HEK293T (cell line): ENCODE measurements at regions not wholly inside any gene's neighbourhood (a gene's known extent, or its start where the extent isn't known, plus 50 kb on each side); places are given as distances from the start of the nearest gene placed in this dataset.
A peak's percentile ranks its signal among the peaks of the same experiment; 100 is the strongest.

Experiments used
- CTCF ChIA-PET: fragments of 350-600 bp; formaldehyde crosslinking; extraction: SDS; loops from one replicate; lab custom pipeline; 2021; ENCODE audit warnings: antibody characterized with exemption, inconsistent platforms; lab: Yijun Ruan, JAX
- POLR2A ChIA-PET: fragments of 350-600 bp; formaldehyde crosslinking; extraction: SDS; loops from one replicate; lab custom pipeline; 2020; ENCODE audit warnings: antibody characterized with exemption, inconsistent platforms; lab: Yijun Ruan, JAX
- DNase-seq: peaks from one replicate; pipeline ENCODE4 v3.0.0; 2012; ENCODE audit warnings: mixed read lengths; ENCODE audit errors: extremely low spot score
- ARNT ChIP-seq: fragments of 450-650 bp; IDR thresholded peaks from 2 replicates; pipeline ENCODE4 v1.6.1; 2017; ENCODE audit warnings: mild to moderate bottlenecking
- BHLHE40 ChIP-seq: fragments of 450-650 bp; IDR thresholded peaks from 2 replicates; pipeline ENCODE4 v1.6.1; 2016; ENCODE audit warnings: mild to moderate bottlenecking, moderate library complexity, borderline replicate concordance
- CTBP1 ChIP-seq: fragments of 450-650 bp; IDR thresholded peaks from 2 replicates; pipeline ENCODE4 v1.6.1; 2016; ENCODE audit warnings: borderline replicate concordance
- ELF4 ChIP-seq: fragments of 450-650 bp; IDR thresholded peaks from 2 replicates; pipeline ENCODE4 v1.6.1; 2017; ENCODE audit warnings: antibody characterized with exemption
- FOXA1 ChIP-seq: fragments of 450-650 bp; IDR thresholded peaks from 2 replicates; pipeline ENCODE4 v1.6.1; 2016; ENCODE audit warnings: mild to moderate bottlenecking
- FOXK2 ChIP-seq: fragments of 450-650 bp; IDR thresholded peaks from 2 replicates; pipeline ENCODE4 v1.6.1; 2016; ENCODE audit warnings: mild to moderate bottlenecking
- FOXM1 ChIP-seq: fragments of 450-650 bp; IDR thresholded peaks from 2 replicates; pipeline ENCODE4 v1.6.1; 2017; ENCODE audit warnings: mild to moderate bottlenecking, borderline replicate concordance
- HDGF ChIP-seq: fragments of 450-650 bp; IDR thresholded peaks from 2 replicates; pipeline ENCODE4 v1.6.1; 2017; ENCODE audit warnings: antibody characterized with exemption, borderline replicate concordance
- L3MBTL2 ChIP-seq: fragments of 450-650 bp; conservative IDR thresholded peaks from 2 replicates; pipeline ENCODE4 v1.6.1; 2016; ENCODE audit warnings: mild to moderate bottlenecking
- LEF1 ChIP-seq: fragments of 450-650 bp; IDR thresholded peaks from 2 replicates; pipeline ENCODE4 v1.6.1; 2017; ENCODE audit warnings: mild to moderate bottlenecking, borderline replicate concordance
- NFRKB ChIP-seq: fragments of 450-650 bp; IDR thresholded peaks from 2 replicates; pipeline ENCODE4 v1.6.1; 2016; ENCODE audit warnings: mild to moderate bottlenecking, moderate library complexity
- PKNOX1 ChIP-seq: fragments of 450-650 bp; IDR thresholded peaks from 2 replicates; pipeline ENCODE4 v1.6.1; 2016
- SP1 ChIP-seq: fragments of 450-650 bp; IDR thresholded peaks from 2 replicates; pipeline ENCODE4 v1.6.1; 2017
- SUZ12 ChIP-seq: fragments of 450-650 bp; IDR thresholded peaks from 2 replicates; pipeline ENCODE4 v1.6.1; 2016; ENCODE audit warnings: mild to moderate bottlenecking
- TARDBP ChIP-seq: fragments of 450-650 bp; IDR thresholded peaks from 2 replicates; pipeline ENCODE4 v1.6.1; 2016
- ZNF384 ChIP-seq: fragments of 450-650 bp; IDR thresholded peaks from 2 replicates; pipeline ENCODE4 v1.6.1; 2016

- DNase-seq = no peak
- CTCF ChIA-PET = no interaction called here
- POLR2A ChIA-PET = no interaction called here
- TF ChIP-seq CTBP1 (no peak), HDGF (no peak), BHLHE40 (no peak), FOXK2 (no peak), ARNT (no peak), ELF4 (no peak), TARDBP (no peak), LEF1 (no peak), NFRKB (no peak)
Measured at GRCh38 chrX:40506201-40506985, 74.4 kb upstream of the ATP6AP2 start.

- ChIA-PET POLR2A (no interaction called here), CTCF (no interaction called here)
- TF ChIP-seq FOXM1 = no peak
- TF ChIP-seq L3MBTL2 = no peak
- TF ChIP-seq TARDBP = no peak
- TF ChIP-seq ELF4 = no peak
- TF ChIP-seq NFRKB = no peak
- TF ChIP-seq HDGF = no peak
- TF ChIP-seq ZNF384 = no peak
- no peak for TF ChIP-seq LEF1
- TF ChIP-seq BHLHE40 = no peak
- no peak for TF ChIP-seq CTBP1
- TF ChIP-seq FOXA1 = no peak
- DNase-seq = no peak
Measured at GRCh38 chrX:40504801-40505605, 75.8 kb upstream of the ATP6AP2 start.

GRCh38 chrX:40503094-40503493 is 77.7 kb upstream of the ATP6AP2 start:
- TF ChIP-seq PKNOX1 (no peak), NFRKB (no peak), BHLHE40 (no peak), SUZ12 (no peak), SP1 (no peak), TARDBP (no peak), FOXA1 (no peak), L3MBTL2 (no peak), ELF4 (no peak), ZNF384 (no peak), ARNT (no peak), FOXM1 (no peak), FOXK2 (no peak), CTBP1 (no peak), LEF1 (no peak), HDGF (no peak)
- CTCF ChIA-PET = no interaction called here
- POLR2A ChIA-PET = no interaction called here

GRCh38 chrX:40502688-40503087 is 78.1 kb upstream of the ATP6AP2 start:
- no peak for DNase-seq
- POLR2A ChIA-PET = no interaction called here
- TF ChIP-seq SP1 (no peak), LEF1 (no peak), FOXK2 (no peak), BHLHE40 (no peak), PKNOX1 (no peak), TARDBP (no peak), CTBP1 (no peak), ZNF384 (no peak), SUZ12 (no peak), L3MBTL2 (no peak), FOXA1 (no peak), NFRKB (no peak)
- CTCF ChIA-PET = no interaction called here

More at GRCh38 chrX:40503094-40503493, 77.7 kb upstream of the ATP6AP2 start:
- DNase-seq = no peak

- CTCF ChIA-PET = no interaction called here
- DNase-seq = no peak
- POLR2A ChIA-PET = no interaction called here
Measured at GRCh38 chrX:40501164-40501855, 79.5 kb upstream of the ATP6AP2 start.

GRCh38 chrX:40496728-40497127 is 84.0 kb upstream of the ATP6AP2 start:
- ChIA-PET POLR2A (no interaction called here), CTCF (no interaction called here)
- TF ChIP-seq NFRKB = no peak
- no peak for TF ChIP-seq CTBP1
- TF ChIP-seq ELF4 = no peak
- TF ChIP-seq ARNT = no peak
- TF ChIP-seq SUZ12 = no peak
- no peak for TF ChIP-seq TARDBP
- TF ChIP-seq FOXM1 = no peak
- TF ChIP-seq HDGF = no peak
- TF ChIP-seq LEF1 = no peak
- TF ChIP-seq FOXK2 = no peak
- peak; percentile 25 for DNase-seq

More at GRCh38 chrX:40501164-40501855, 79.5 kb upstream of the ATP6AP2 start:
- TF ChIP-seq FOXK2 (no peak), FOXA1 (no peak), ELF4 (no peak), FOXM1 (no peak), HDGF (no peak)
